GM19238 (cell line): ENCODE measurements at regions not wholly inside any gene's neighbourhood (a gene's known extent, or its start where the extent isn't known, plus 50 kb on each side); places are given as distances from the start of the nearest gene placed in this dataset.
"Not testable (repeated sequence)": the region's sequence is repeated elsewhere in the genome, so short reads cannot be mapped to it uniquely, and the experiment has no call there.

ENCODE experiments used
- DNase-seq: peaks from one replicate; pipeline ENCODE4 v3.0.0; 2011; ENCODE audit warnings: low spot score; ENCODE audit not compliant: insufficient read length

- no peak for DNase-seq
Measured at GRCh38 chr3:177622520-177622919, 425.2 kb upstream of the TBL1XR1 start.

DNA sequence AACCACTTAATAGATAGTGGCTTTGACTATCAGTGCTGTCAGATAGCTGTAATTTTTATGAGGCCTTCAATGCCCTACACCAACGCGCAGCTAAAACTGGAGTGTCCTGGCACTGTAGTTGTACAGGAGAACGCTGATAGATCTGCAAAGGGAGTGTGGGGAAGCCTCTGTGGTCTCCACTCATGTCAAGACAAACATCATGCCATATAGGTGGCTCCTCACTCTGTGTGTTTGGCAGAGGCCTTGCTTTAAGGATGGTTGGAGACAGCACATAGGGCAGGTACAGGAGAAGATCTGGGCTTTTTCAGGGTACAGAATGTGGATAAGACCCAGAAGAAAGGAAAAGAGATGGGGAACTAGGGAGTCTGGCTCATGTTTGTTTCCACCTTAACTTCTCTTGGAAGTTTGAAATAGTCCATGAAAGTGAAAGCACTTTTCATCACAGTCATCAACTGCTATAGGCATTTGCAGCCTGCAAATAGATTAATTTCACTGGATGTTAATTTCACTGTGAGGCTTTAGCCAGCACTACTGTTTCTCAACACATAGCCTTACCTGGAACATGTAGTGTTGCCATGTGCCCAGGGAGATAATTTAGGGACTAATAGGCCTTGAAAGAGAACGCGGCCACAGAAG is 425.8 kb upstream of the TBL1XR1 start:
- DNase-seq = no peak

GRCh38 chr3:177624528-177625495 is 427.5 kb upstream of the TBL1XR1 start:
- DNase-seq = no peak

- DNase-seq = no peak
Measured at GRCh38 chr3:177626045-177626444, 428.8 kb upstream of the TBL1XR1 start.

DNA sequence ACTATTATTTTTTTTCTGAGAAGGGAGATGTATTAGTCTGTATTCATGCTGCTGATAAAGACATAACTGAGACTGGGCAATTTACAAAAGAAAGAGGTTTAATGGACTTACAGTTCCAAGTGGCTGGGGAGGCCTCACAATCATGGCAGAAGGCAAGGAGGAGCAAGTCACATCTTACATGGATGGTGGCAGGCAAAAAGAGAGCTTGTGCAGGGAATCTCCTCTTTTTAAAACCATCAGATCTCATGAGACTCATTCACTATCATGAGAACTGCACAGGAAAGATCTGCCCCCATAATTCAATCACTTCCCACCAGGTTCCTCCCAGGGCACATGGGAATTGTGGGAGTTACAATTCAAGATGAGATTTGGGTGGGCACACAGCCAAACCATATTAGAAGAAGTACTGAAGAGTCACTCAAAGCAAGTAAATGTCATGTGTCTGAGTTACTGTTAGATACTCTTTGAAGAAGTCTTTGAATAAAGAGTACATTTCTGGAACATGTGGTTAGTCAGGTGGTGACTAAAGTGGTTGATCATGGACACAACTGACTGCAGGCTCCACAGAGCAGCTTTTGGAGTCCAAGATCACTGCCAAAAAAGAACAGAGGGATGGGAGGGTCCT is 430.9 kb upstream of the TBL1XR1 start:
- not testable (repeated sequence) for DNase-seq

- no peak for DNase-seq
Measured at GRCh38 chr3:177629276-177629675, 432.0 kb upstream of the TBL1XR1 start.

GRCh38 chr3:177633671-177634207 is 436.5 kb upstream of the TBL1XR1 start:
- DNase-seq = no peak

- not testable (repeated sequence) for DNase-seq
Measured at GRCh38 chr3:177635601-177636106, 438.4 kb upstream of the TBL1XR1 start.

DNA sequence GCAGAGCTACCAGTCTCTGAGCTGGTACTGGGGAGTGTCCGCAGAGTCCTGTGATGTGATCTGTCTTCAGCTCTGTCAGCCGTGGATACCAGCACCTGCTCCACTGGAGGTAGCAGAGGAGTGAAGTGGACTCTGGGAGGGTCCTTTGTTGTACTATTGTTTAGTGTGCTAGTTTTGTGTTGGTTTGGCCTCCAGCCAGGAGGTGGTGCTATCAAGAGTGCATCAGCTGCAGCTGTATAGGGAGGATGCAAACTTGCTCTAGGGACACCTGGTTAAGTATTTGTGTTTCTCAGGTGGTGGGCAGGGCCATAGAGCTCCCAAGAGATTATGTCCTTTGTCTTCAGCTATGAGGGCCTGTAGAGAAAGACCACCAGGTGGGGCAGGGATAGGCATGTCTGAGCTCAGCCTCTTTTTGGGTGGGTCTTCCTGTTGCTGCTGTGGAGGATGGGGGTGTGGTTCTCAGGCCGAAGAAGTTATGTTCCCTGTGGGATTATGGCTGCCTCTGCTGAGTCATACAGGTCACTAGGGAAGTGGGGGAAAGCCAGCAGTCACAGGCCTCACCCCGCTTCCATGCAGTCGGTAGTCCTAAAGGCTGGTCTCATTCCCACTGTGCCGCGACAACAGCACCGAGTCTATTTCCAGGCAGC is 443.2 kb upstream of the TBL1XR1 start:
- no peak for DNase-seq

DNA sequence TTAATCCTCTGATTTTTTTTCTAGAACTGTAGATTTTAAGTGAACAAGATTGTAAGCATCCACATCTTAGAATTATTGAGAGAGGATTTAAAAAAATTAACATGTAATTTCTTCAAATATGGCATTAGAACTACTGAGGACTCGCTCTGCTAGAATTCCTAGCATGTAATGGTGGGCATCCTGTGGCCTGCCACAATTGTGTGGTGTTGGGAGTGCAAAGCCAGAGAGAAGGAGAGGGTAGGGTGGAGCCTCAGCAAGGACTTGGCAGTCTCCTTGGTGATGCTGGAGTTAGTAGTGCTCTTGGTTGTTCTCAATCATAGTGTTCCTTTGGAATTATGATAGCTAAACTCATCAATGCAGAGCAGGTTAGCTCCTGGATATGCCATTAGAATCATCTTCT is 443.9 kb upstream of the TBL1XR1 start:
- DNase-seq = no peak

GRCh38 chr3:177642042-177642803 is 444.9 kb upstream of the TBL1XR1 start:
- no peak for DNase-seq

- no peak for DNase-seq
Measured at GRCh38 chr3:177642804-177643125, 445.5 kb upstream of the TBL1XR1 start.

GRCh38 chr3:177646749-177647148 is 449.5 kb upstream of the TBL1XR1 start:
- DNase-seq = no peak

- DNase-seq = no peak
Measured at GRCh38 chr3:177647341-177647740, 450.1 kb upstream of the TBL1XR1 start.

DNA sequence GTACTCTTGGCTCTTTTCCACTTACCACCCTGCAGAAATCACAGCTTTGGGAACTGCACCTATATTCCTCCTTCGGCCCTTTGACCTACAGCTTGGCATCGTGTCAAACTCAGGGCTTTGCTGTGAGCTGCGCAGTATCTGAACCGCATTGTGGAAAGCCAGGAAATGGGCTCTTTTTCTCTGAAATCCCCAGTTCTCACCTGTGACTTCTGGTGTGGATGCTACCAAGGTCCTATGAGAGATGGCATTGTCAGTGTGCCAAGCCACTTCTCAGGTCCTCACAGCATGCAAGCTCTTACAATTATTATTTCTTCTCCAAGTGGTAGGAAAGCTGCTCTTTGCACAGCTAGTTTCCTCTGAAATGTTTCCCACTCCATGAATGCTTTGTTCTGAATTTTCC is 450.6 kb upstream of the TBL1XR1 start:
- DNase-seq = no peak

- no peak for DNase-seq
Measured at GRCh38 chr3:177652556-177653291, 455.4 kb upstream of the TBL1XR1 start.

DNA sequence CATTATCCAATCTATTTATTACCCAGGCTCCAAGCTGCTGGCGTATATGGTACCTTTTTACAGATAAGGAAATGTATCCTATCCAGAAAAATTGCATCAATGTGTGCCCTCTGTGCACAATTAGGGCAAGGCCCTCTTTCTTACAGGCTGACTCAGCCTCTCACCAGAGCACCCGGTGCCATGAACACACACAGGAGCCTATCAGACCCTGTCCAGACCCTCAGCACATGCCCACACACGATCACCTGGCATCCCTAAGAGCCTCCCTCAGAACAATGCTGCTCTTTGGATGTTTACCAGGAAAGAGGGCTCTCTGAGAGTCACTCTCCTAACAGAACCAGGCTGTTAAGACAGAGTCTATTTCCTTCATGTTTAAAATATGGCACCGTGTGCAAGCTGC is 460.0 kb upstream of the TBL1XR1 start:
- DNase-seq = no peak

DNA sequence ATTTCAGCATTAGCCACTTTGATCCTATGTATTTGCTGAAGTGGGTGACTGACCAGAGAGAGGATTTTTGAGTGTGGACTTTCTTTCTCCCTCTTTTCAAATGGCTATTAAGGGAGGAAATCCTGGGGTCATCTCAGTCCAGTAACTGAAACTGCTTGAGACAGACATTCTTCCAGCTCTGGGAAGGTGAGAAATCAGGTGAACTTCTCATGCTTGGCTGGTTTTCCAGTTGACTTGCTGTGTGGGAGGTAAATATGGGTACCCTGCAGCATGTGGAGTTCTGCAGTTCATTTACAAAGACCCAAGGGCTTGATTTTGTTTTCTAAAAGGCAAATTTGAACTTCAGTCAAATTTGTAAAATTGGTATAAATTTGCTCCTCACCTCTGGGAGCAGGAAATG is 461.1 kb upstream of the TBL1XR1 start:
- DNase-seq = no peak

- not testable (repeated sequence) for DNase-seq
Measured at GRCh38 chr3:177664380-177665103, 467.3 kb upstream of the TBL1XR1 start.
